GM12873 (cell line): ENCODE measurements at regions not wholly inside any gene's neighbourhood (a gene's known extent, or its start where the extent isn't known, plus 50 kb on each side); places are given as distances from the start of the nearest gene placed in this dataset.

Experiments
- TF ChIP-seq, protein P1 (sequence below): IDR thresholded peaks from 2 replicates; pipeline ENCODE4 v1.5.1; 2012; ENCODE audit warnings: low read depth, mild to moderate bottlenecking, moderate library complexity, low read length, control low read depth; ENCODE audit not compliant: insufficient read depth; ENCODE audit errors: missing control alignments

DNA sequence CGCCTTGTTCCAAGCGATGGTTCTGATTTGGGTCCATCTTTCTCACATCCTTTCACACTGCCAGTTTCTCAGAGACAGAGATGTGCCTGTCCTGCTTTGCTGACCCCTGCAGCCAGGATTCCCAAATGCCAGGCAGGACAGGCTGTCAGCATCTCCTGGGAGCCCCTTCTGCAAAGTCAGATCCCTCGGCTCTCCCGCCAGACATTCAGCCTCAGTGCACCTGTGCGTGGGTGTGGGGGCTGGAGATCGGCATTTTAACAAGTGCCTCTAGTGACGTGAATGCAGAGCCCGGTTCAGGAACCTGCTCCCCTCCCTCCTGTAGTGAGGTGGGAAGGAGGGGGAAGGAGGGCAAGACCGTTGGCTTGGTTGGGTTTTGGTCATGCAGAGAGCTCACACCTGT, 108.9 kb upstream of the FGF3 start:
- TF ChIP-seq, protein P1, sequence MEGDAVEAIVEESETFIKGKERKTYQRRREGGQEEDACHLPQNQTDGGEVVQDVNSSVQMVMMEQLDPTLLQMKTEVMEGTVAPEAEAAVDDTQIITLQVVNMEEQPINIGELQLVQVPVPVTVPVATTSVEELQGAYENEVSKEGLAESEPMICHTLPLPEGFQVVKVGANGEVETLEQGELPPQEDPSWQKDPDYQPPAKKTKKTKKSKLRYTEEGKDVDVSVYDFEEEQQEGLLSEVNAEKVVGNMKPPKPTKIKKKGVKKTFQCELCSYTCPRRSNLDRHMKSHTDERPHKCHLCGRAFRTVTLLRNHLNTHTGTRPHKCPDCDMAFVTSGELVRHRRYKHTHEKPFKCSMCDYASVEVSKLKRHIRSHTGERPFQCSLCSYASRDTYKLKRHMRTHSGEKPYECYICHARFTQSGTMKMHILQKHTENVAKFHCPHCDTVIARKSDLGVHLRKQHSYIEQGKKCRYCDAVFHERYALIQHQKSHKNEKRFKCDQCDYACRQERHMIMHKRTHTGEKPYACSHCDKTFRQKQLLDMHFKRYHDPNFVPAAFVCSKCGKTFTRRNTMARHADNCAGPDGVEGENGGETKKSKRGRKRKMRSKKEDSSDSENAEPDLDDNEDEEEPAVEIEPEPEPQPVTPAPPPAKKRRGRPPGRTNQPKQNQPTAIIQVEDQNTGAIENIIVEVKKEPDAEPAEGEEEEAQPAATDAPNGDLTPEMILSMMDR, result no peak

- TF ChIP-seq, protein P1, result no peak
Observed at GRCh38 chr11:69928975-69929374, 109.8 kb upstream of the FGF3 start.

DNA sequence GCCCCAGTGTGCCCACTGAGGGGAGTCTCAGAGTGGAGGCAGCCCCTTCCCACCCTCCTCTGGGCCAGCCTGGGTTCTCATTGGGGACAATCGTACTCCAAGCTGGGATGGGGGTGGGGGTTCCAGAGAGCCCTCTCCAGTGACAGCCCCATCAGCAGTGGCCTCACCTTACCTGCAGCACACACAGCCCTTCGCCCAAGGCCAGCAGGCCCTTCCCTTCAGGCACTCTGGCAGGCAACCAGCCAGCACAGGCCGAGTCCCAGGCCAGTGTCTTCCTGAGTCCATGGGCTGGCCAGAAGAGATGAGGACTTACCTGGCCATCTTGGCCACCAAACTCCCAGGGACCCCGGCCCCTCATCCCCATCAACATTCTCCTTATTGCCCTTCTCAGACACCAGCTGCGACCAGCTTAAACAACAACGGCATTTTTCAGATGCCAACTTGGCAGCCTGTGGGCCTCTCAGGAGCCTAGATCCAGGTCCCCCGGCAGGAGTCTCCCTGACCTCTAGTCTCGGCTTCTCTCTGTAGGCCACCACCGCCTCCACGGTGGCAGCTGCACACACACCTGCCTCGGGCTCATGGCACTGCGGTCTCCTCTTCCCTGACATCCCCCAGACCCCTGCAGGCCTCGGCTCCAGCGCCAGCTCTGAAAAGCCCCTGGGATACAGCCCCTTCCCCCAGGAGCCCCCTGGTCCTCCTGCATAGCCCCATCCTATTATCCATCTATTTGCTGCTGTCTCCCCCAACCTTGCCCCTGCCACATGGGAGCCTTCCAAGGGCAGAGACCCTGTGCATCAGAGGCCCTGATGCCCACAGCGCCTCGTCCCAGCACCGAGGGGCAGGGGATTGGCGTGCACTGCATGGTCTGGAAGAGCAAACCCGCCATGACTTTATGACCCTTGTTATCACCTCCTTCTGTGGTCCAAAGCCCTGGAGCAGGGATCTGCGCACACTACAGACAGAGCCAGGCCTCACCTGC, 111.2 kb upstream of the FGF3 start:
- TF ChIP-seq, protein P1, result no peak

- TF ChIP-seq, protein P1, result no peak
Observed at GRCh38 chr11:69931060-69931910, 112.1 kb upstream of the FGF3 start.

DNA sequence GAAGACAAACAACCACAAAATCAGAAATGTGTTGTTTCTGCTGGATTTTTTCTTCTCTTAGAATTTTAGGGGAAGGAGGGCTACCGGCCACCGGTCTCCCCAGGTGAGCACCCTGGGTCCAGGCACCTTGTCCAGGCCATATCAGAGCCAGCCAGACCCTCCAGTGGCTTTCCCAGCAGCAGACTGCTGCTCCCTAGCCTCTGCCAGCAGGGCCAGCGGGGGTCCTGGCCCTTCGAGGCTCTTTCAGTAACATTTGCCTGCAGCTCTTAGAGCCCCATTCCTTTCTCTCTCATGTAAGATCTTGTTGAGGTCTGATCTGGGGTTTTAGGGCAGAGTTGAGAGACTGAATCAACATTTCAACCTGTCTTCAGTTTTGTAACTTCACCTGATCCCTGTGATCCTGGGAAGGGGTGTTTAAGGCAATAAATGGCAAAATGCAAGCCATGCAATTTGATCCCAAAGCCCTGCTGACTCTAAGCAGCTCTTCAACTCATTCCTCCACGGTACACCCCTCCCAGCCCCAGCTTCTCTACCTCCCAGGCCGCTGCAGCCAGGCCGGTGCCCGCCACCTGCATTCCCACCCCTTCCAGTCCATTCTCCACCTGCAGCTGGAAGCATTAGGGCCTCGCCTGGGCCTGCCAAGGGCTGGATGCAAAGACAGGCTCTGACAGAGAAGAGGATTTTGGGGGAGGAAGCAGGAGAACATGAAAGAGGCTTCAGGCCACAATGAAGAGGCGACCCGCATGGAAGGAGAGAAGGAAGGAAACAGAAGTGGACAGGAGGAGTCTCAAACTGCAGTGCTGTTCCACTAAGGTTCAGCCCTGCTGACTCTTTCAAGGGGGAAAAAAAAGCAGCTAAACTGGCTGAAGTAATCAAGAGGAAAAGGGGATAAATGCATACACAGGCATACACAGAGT, 113.0 kb upstream of the FGF3 start:
- TF ChIP-seq, protein P1, result no peak

GRCh38 chr11:69934861-69935494, 115.8 kb upstream of the FGF3 start:
- TF ChIP-seq, protein P1, result no peak
